D341Med (cell line): ENCODE measurements at regions not wholly inside any gene's neighbourhood (a gene's known extent, or its start where the extent isn't known, plus 50 kb on each side); places are given as distances from the start of the nearest gene placed in this dataset.
"Not testable (repeated sequence)": the region's sequence is repeated elsewhere in the genome, so short reads cannot be mapped to it uniquely, and the experiment has no call there.

ENCODE experiments used
- DNase-seq: peaks from one replicate; pipeline ENCODE4 v3.0.0; 2012; ENCODE audit warnings: low spot score

DNA sequence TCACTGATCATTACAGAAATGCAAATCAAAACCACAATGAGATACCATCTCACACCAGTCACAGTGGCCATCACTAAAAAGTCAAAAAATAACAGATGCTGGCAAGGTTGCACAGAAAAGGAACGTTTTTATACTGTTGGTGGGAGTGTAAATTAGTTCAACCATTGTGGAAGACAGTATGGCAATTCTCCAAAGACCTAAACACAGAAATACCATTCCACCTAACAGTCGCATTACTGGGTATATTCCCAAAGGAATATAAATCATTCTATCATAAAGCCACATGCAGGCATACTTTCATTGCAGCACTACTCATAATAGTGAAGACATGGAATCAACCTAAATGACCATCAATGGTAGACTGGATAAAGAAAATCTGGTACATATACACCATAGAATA lies 83.2 kb upstream of the ARID5B start:
- not testable (repeated sequence) for DNase-seq

DNA sequence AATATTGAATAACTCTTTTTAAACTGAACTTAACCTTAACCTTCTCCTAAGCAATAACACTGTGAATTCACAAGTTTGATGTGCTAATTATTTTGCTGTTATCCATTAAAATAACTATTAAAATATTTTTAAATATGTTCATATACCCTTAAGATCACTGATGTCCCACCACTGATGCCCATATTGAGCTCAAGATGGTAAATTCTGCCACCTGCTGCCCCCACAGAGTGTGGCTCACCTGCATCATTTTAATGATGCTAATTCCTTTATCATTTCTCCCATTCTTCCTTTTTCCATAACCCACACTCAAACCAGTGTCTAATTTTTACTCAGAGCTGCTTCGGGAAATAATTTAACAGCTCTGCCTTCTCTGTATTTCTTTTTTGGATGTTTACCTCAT lies 82.3 kb upstream of the ARID5B start:
- no peak for DNase-seq

- DNase-seq, result no peak
These were observed 80.3 kb upstream of the ARID5B start for GRCh38 chr10:61821153-61821552.

- no peak for DNase-seq
These were observed 79.8 kb upstream of the ARID5B start for GRCh38 chr10:61821693-61822092.

DNA sequence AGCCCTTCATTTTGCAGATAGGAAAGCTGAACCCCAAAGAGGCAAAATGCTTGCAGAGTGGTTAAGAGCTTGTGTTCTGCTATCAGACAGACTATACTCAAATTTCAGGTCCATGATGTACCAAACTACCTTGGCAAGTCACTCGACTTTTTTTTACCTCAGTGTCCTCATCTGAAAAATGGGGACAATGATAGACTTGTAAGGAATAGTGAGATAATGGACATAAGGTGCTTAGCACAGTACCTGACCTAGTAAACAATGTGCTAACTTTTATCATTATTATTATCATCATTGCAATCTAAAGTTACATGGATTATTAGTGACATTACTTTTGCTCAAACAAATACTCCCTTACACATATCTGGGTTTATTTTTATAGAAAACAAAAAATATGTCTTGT lies 79.4 kb upstream of the ARID5B start:
- no peak for DNase-seq

DNA sequence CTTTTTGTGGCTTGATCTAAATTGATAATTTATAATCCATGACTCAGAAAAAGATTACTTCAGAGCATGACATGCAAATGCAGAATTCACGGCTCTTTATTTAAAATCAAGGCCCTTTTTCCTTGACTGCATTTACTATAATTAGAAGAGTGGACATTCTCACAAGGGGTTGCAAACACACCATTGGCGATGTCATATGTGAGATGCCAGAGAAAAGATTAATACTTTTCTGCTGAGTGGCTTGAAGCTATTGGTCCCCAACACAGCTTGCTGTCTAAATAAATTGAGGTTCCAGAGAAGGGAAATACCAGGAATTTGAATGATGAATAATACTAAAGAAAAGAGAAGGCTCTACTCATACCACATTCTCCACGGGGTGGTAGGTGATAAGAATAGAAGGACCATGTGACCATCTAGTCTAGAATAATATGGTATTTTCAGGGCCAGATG lies 78.7 kb upstream of the ARID5B start:
- DNase-seq, result no peak

DNA sequence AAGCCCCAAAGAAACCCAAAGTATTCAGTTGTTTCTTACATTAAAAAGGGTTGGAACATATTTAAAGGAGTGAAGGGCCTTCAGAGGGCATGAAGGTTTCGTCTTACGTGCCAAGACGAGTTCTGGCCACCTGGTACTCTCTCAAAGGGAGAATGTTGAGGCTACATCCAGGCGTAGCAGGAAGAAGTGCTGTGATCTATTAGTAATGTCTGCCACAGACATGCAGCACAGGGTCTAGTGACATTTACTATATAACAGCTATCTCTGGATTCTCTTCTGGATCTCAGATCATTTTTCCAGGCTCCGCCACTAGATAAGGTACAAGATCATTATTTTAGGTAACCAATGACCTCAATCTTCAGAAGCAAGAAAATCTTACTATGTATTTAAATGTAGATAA lies 76.5 kb upstream of the ARID5B start:
- DNase-seq, result no peak

DNA sequence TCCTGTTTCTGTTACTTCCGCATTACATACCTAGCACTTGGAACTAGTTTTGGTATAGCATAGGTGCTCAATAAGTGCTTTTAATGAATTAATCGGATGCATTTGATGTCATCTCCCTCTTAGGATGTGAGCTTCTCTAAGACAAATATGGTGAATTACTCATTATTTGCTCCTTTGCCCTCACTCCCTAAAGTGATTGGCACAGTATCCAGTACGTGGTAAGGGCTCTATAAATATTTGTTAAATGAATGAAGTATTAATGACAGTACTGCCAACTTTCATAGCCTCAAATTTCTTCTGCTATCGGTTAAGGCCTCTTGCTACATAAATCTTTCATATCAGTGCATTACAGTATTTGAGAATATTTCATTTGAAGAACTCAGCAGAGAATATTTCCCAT lies 75.9 kb upstream of the ARID5B start:
- no peak for DNase-seq

- no peak for DNase-seq
These were observed 73.5 kb upstream of the ARID5B start for GRCh38 chr10:61828034-61828433.

GRCh38 chr10:61828788-61829187 lies 72.7 kb upstream of the ARID5B start:
- DNase-seq, result no peak

- DNase-seq, result no peak
These were observed 71.2 kb upstream of the ARID5B start for GRCh38 chr10:61830072-61830845.

GRCh38 chr10:61830846-61831273 lies 70.6 kb upstream of the ARID5B start:
- no peak for DNase-seq

- no peak for DNase-seq
These were observed 68.5 kb upstream of the ARID5B start for GRCh38 chr10:61832866-61833481.

GRCh38 chr10:61834519-61834918 lies 67.0 kb upstream of the ARID5B start:
- DNase-seq, result no peak

- DNase-seq, result peak; percentile 62
These were observed 66.2 kb upstream of the ARID5B start for GRCh38 chr10:61835069-61835945.

DNA sequence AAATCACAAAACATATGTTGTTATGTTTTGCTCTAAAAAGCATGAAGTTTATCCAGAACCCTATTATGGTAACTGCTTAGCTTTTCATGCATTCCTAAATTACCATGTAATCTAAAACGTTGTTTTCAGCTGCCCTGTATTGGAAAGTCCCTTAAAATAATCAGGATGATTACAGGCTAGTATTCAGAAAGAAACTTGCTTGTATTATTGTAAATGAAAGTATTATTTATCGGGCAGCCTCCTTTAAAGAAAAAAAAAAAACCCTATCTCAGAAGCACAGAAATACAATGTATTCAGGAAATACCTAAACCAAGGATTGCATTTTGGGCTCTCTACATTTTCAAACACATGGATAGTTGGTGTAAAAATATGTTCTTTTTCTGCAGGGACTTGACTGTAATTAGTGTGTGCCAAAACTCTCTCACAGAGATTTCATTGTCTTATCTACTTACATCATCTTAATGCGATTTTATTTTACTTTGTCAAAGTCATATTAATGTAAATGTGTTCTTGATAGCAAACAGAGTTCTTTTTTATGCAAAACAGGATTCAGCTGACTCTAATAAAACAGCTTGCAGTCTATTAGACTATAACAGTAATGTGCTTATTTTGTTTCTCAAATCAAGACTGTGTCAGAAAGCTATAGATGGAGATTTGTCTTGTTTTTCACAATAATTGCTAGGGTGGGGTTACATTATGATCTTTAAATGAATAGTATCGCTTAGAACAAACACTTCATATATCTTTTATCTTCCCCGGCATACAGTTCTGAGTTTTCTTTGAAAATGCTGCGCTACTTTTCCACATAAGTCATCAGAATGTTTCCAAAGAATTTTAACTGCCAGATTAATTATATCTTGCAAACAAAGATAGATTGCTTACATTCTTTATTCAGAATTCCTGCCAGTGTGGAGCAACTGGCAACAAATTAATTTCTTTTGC lies 65.3 kb upstream of the ARID5B start:
- no peak for DNase-seq

GRCh38 chr10:61836888-61837754 lies 64.4 kb upstream of the ARID5B start:
- DNase-seq, result no peak

DNA sequence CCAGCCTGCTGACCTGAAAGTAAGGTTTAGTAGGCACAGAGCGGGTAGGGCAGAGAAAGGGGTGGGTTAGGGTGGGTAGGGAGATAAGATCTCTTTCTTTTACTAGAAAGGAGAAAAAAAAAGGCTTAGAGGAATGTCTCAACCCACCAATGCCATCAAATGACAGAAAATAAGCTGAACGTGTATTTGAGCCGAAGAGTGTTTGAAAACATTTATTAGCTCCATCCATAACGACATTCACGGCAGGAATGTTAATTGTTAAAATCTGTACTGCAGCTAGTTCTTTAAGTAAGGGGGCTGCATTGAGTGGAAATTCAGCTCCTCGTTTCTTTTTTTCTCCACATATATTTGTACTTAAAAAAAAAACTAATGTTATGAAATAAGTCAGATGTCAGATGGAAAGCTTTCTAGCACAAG lies 63.7 kb upstream of the ARID5B start:
- no peak for DNase-seq

DNA sequence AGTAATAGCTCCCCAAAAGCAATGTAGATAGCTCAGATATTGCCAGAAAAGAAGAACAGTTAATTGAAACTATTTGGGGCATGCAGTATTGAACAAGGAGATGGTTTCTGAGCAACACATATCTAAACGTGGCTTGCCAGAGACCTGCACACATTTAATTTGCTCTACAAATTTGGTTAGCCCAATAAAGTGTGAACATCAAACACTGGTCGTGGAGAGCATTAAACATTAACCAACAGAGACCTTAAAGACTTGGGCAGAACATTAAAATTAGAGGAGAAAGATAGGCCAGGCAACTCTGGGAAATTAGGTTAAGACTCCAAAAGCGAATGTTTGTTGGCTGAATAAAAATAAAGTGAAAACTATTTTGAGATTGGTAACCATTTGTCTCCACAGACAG lies 61.6 kb upstream of the ARID5B start:
- no peak for DNase-seq

GRCh38 chr10:61840403-61840802 lies 61.1 kb upstream of the ARID5B start:
- no peak for DNase-seq
